ENCODE measurements at regions not wholly inside any gene's neighbourhood (a gene's known extent, or its start where the extent isn't known, plus 50 kb on each side); places are given as distances from the start of the nearest gene placed in this dataset.

DNA sequence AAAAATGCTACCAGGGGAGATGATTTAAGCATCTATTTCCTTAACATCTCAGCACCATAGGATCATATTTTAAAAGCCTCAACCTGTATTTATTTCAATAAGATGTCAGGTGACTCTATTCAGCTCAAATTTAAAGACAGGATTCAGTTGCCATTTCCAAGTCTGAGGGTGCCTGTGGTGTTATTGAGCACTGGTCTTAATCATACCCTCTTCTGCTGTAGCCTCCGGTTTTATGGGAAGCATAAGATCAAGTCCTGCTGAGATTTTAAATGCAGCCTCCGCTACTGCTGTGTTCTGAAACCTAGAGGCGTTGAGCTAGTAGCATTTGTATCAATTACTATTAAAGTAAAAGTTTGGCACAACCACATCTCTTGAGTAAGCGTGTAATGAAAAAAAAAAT lies 185.7 kb upstream of the NWD2 start:
- Histone ChIP-seq H3K36me3 (no peaks in the 10 kb centered on the region), H3K4me3 (replicated peaks in 1 of 3) (no peak overlapping the region), H3K9me3 (no peaks in the 10 kb centered on the region), H3K27me3 (no peaks in the 10 kb centered on the region), H3K27ac (no peak overlapping the region), H3K4me1 (no peaks in the 10 kb centered on the region)
- DNase-seq, result no peak
- intact Hi-C loops (cut with DNase I), result no loop called here
- WGBS, 2 donors, result 77 to 82% methylated on average over 4 of the region's 4 CpGs
- TF ChIP-seq, protein P1, sequence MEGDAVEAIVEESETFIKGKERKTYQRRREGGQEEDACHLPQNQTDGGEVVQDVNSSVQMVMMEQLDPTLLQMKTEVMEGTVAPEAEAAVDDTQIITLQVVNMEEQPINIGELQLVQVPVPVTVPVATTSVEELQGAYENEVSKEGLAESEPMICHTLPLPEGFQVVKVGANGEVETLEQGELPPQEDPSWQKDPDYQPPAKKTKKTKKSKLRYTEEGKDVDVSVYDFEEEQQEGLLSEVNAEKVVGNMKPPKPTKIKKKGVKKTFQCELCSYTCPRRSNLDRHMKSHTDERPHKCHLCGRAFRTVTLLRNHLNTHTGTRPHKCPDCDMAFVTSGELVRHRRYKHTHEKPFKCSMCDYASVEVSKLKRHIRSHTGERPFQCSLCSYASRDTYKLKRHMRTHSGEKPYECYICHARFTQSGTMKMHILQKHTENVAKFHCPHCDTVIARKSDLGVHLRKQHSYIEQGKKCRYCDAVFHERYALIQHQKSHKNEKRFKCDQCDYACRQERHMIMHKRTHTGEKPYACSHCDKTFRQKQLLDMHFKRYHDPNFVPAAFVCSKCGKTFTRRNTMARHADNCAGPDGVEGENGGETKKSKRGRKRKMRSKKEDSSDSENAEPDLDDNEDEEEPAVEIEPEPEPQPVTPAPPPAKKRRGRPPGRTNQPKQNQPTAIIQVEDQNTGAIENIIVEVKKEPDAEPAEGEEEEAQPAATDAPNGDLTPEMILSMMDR (IDR thresholded peaks at IDR 0.05), result no peak
- no peak for TF ChIP-seq POLR2A (IDR thresholded peaks at IDR 0.05)

DNA sequence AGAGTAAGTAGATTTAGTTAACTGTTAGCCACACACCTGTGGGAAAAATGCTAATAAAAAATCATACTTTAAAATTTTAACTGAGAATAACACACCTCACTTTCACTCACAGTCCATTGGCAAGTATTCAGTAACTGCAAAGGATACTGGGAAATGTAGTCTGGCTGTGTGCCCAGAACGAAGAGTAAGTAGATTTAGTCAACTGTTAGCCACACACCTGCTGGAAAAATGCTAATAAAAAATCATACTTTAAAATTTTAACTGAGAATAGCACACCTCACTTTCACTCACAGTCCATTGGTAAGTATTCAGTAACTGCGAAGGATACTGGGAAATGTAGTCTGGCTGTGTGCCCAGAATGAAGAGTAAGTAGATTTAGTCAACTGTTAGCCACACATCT lies 178.4 kb upstream of the NWD2 start:
- Histone ChIP-seq H3K4me3 (replicated peaks in 1 of 3) (no peak overlapping the region), H3K27ac (no peak overlapping the region), H3K9me3 (no peaks in the 10 kb centered on the region), H3K36me3 (no peaks in the 10 kb centered on the region), H3K4me1 (no peaks in the 10 kb centered on the region), H3K27me3 (no peaks in the 10 kb centered on the region)
- peak in 1 of 2 donors; percentile 1 for DNase-seq
- WGBS, 2 donors, result 52 to 57% methylated on average over 2 of the region's 2 CpGs
- intact Hi-C loops (cut with DNase I), result no loop called here
- TF ChIP-seq POLR2A (IDR thresholded peaks at IDR 0.05), result no peak
- TF ChIP-seq, protein P1 (IDR thresholded peaks at IDR 0.05), result no peak

DNA sequence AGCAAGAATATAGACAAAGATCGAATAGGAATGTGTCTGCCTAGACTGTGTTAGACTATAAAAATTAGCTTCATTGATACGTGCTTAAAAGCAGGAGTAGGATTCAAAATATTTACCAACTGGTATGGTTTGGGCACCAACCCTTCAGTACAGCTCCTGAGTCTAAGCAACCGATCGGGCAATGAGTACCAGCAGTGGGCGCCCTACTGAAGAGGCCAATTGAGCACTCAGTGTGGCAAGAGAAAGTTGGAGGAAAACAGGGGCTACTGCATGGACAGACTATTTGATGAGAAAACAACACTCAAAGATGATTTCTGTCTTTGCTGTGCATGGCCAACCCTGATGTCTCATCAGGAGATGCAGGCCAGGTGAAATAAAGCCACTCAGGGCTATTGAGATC lies 176.0 kb upstream of the NWD2 start:
- TF ChIP-seq POLR2A (IDR thresholded peaks at IDR 0.05), result no peak
- TF ChIP-seq, protein P1 (IDR thresholded peaks at IDR 0.05), result no peak
- intact Hi-C loops (cut with DNase I), result no loop called here

DNA sequence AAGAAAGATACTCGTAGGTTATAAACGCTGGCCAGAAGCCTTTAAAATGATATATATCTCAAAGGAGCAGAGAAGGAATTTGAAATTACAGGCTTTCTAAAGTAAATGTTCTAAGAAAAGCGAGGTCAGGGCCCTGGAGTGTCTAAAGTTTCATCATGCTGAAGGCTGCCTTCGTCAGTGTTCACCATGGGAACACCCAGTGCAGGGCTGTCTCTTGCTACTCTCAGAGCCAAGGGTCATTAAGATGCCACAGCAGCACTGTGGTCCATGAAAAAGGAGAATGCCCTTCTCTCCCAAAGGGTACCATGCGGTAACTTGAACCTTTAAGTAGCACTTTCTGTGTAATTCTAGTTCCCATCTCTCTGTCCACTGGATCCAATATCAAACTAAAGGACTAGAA lies 174.5 kb upstream of the NWD2 start:
- no peak overlapping the region for H3K27ac ChIP-seq
- H3K27me3 ChIP-seq, result no peaks in the 10 kb centered on the region
- intact Hi-C loops (cut with DNase I), result no loop called here
- no peaks in the 10 kb centered on the region for H3K4me1 ChIP-seq
- H3K36me3 ChIP-seq, result no peaks in the 10 kb centered on the region
- 65 to 71% methylated on average over 5 of the region's 5 CpGs for WGBS, 2 donors
- no peak overlapping the region for H3K4me3 ChIP-seq (replicated peaks in 1 of 3)
- H3K9me3 ChIP-seq, result no peaks in the 10 kb centered on the region
- TF ChIP-seq, protein P1 (IDR thresholded peaks at IDR 0.05), result no peak
- no peak for TF ChIP-seq POLR2A (IDR thresholded peaks at IDR 0.05)
- DNase-seq, result no peak

More for the DNA sequence above, 176.0 kb upstream of the NWD2 start:
- Histone ChIP-seq H3K4me1 (no peaks in the 10 kb centered on the region), H3K27me3 (no peaks in the 10 kb centered on the region), H3K4me3 (replicated peaks in 1 of 3) (no peak overlapping the region), H3K9me3 (no peaks in the 10 kb centered on the region), H3K36me3 (no peaks in the 10 kb centered on the region), H3K27ac (no peak overlapping the region)
- 30 to 46% methylated on average over 5 of the region's 5 CpGs for WGBS, 2 donors
- DNase-seq, result no peak

DNA sequence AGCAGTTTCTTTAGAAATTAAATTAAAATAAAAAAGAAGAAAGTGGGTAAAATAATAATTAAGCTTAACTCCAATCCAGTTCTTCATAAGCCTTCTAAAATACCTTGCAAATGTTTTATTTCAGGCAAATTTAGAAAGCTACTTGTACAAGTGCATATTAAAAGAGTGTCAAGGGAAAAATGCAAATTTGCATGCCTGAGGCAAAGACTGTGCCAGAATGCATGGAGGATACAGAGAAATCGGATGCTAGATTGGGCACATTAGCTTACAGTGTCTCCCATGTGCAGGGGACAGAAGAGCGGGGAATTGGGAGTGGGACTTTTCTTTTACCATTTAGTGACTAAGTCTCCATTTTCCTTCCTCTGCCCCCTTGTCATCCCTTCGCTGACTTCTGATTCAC lies 173.0 kb upstream of the NWD2 start:
- Histone ChIP-seq H3K27ac (no peak overlapping the region), H3K4me1 (no peaks in the 10 kb centered on the region), H3K4me3 (replicated peaks in 1 of 3) (no peak overlapping the region), H3K36me3 (no peaks in the 10 kb centered on the region), H3K27me3 (no peaks in the 10 kb centered on the region), H3K9me3 (no peaks in the 10 kb centered on the region)
- TF ChIP-seq POLR2A (IDR thresholded peaks at IDR 0.05), result no peak
- TF ChIP-seq, protein P1 (IDR thresholded peaks at IDR 0.05), result no peak
- intact Hi-C loops (cut with DNase I), result no loop called here
- DNase-seq, result no peak
- 82 to 86% methylated on average over 3 of the region's 3 CpGs for WGBS, 2 donors
